Liver (tissue), 8 donors: ENCODE measurements at regions not wholly inside any gene's neighbourhood (a gene's known extent, or its start where the extent isn't known, plus 50 kb on each side); places are given as distances from the start of the nearest gene placed in this dataset.

ENCODE experiments used
- DNase-seq: peaks from one replicate; pipeline ENCODE4 v3.0.0-alpha.2; 2017; ENCODE audit warnings: low spot score
- H3K27ac ChIP-seq, 2 donors: one replicate each; pipeline ENCODE4 v1.7.0; 2013; ENCODE audit warnings: inconsistent platforms in 2 of 2, low read length in 2 of 2, control low read depth in 1 of 2, low read depth in 1 of 2, mild to moderate bottlenecking in 1 of 2
- H3K27me3 ChIP-seq, 4 donors: one replicate each; pipeline versions ENCODE4 v1.6.1 to v1.7.0; 2013; ENCODE audit warnings: low read length in 3 of 4, inconsistent platforms in 1 of 4, mild to moderate bottlenecking in 1 of 4, moderate library complexity in 1 of 4; ENCODE audit not compliant: control insufficient read depth in 4 of 4, insufficient read depth in 4 of 4
- H3K36me3 ChIP-seq, 4 donors: one replicate each; pipeline versions ENCODE4 v1.6.1 to v1.7.0; 2013; ENCODE audit warnings: low read length in 3 of 4, mild to moderate bottlenecking in 3 of 4, low read depth in 1 of 4, moderate library complexity in 1 of 4; ENCODE audit not compliant: control insufficient read depth in 4 of 4, insufficient read depth in 3 of 4
- H3K4me1 ChIP-seq, 4 donors: one replicate each; pipeline versions ENCODE4 v1.6.1 to v1.7.0; 2013; ENCODE audit warnings: low read length in 3 of 4, mild to moderate bottlenecking in 3 of 4, moderate library complexity in 1 of 4; ENCODE audit not compliant: control insufficient read depth in 4 of 4, insufficient read depth in 4 of 4
- H3K4me3 ChIP-seq, 3 donors: one replicate each; pipeline versions ENCODE4 v1.6.1 to v1.7.0; 2013; ENCODE audit warnings: low read length in 3 of 3, control low read depth in 1 of 3, low read depth in 1 of 3, mild to moderate bottlenecking in 1 of 3
- H3K9ac ChIP-seq, 2 donors: one replicate each; pipeline ENCODE4 v1.7.0; 2013; ENCODE audit warnings: low read length in 2 of 2, mild to moderate bottlenecking in 2 of 2, moderate library complexity in 2 of 2, control low read depth in 1 of 2, low read depth in 1 of 2
- H3K9me3 ChIP-seq, 4 donors: one replicate each; pipeline versions ENCODE4 v1.6.1 to v1.7.0; 2013; ENCODE audit warnings: low read length in 3 of 4; ENCODE audit not compliant: control insufficient read depth in 4 of 4
- ATF3 ChIP-seq: IDR thresholded peaks from 2 replicates; pipeline ENCODE4 v1.6.1; 2016; ENCODE audit warnings: antibody characterized with exemption
- CTCF ChIP-seq: fragments of 150-350 bp; IDR thresholded peaks from 2 replicates; pipeline ENCODE4 v1.5.1; 2017; ENCODE audit warnings: improper control_type of control experiment, low read depth, low read length; ENCODE audit not compliant: missing input control
- EGR1 ChIP-seq, 2 donors: IDR thresholded peaks; 2 replicates each; pipeline ENCODE4 v1.6.1; 2016 to 2018; ENCODE audit warnings: antibody characterized with exemption in 2 of 2, low read depth in 2 of 2
- FOXA1 ChIP-seq: IDR thresholded peaks from 2 replicates; pipeline ENCODE4 v1.6.1; 2016; ENCODE audit warnings: antibody characterized with exemption
- FOXA2 ChIP-seq: IDR thresholded peaks from 2 replicates; pipeline ENCODE4 v1.6.1; 2016; ENCODE audit warnings: antibody characterized with exemption
- GABPA ChIP-seq, 2 donors: IDR thresholded peaks in 1 of 2; conservative IDR thresholded peaks in 1 of 2; 2 replicates each; pipeline ENCODE4 v1.6.1; 2016; ENCODE audit warnings: antibody characterized with exemption in 2 of 2, mild to moderate bottlenecking in 1 of 2, moderate library complexity in 1 of 2
- HNF4A ChIP-seq, 2 donors: conservative IDR thresholded peaks; 2 replicates each; pipeline ENCODE4 v1.6.1; 2016; ENCODE audit warnings: antibody characterized with exemption in 2 of 2, mild to moderate bottlenecking in 2 of 2
- HNF4G ChIP-seq: IDR thresholded peaks from 2 replicates; pipeline ENCODE4 v1.6.1; 2016; ENCODE audit warnings: antibody characterized with exemption
- JUND ChIP-seq, 2 donors: IDR thresholded peaks; 2 replicates each; pipeline ENCODE4 v1.6.1; 2016; ENCODE audit warnings: antibody characterized with exemption in 2 of 2
- MAX ChIP-seq: IDR thresholded peaks from 2 replicates; pipeline ENCODE4 v1.6.1; 2016; ENCODE audit warnings: antibody characterized with exemption
- NR2F2 ChIP-seq: IDR thresholded peaks from 2 replicates; pipeline ENCODE4 v1.6.1; 2016; ENCODE audit warnings: antibody characterized with exemption
- RAD21 ChIP-seq, 2 donors: IDR thresholded peaks; 2 replicates each; pipeline ENCODE4 v1.6.1; 2016; ENCODE audit warnings: antibody characterized with exemption in 2 of 2, mild to moderate bottlenecking in 2 of 2
- REST ChIP-seq: IDR thresholded peaks from 2 replicates; pipeline ENCODE4 v1.6.1; 2016; ENCODE audit warnings: antibody characterized with exemption, mild to moderate bottlenecking
- SP1 ChIP-seq: IDR thresholded peaks from 2 replicates; pipeline ENCODE4 v1.6.1; 2018; ENCODE audit warnings: antibody characterized with exemption, mild to moderate bottlenecking
- TAF1 ChIP-seq: conservative IDR thresholded peaks from 2 replicates; pipeline ENCODE4 v1.6.1; 2016; ENCODE audit warnings: antibody characterized with exemption, mild to moderate bottlenecking
- YY1 ChIP-seq: IDR thresholded peaks from 2 replicates; pipeline ENCODE4 v1.6.1; 2016; ENCODE audit warnings: antibody characterized with exemption, mild to moderate bottlenecking
- ZBTB33 ChIP-seq: IDR thresholded peaks from 2 replicates; pipeline ENCODE4 v1.6.1; 2016; ENCODE audit warnings: antibody characterized with exemption
- WGBS: extraction: QIAGEN DNeasy Blood & Tissue Kit; methylation state at CpG from one replicate; pipeline ENCODE4 v1.1.7; 2013; 5-methylcytosine and 5-hydroxymethylcytosine counted together
- donor health status: healthy.
- donor health status: healthy.
- donor health status: healthy.
- donor health status: healthy.
- donor health status: healthy.

- H3K36me3 ChIP-seq, result no peaks in the 10 kb centered on the region
- no peak overlapping the region for H3K27ac ChIP-seq
- H3K9ac ChIP-seq, result no peak overlapping the region
- H3K4me3 ChIP-seq, result no peak overlapping the region
- no peaks in the 10 kb centered on the region for H3K27me3 ChIP-seq
- H3K4me1 ChIP-seq, result no peaks in the 10 kb centered on the region
- TF ChIP-seq FOXA2, result no peak
- no peak for TF ChIP-seq FOXA1
- TF ChIP-seq ZBTB33, result no peak
- TF ChIP-seq TAF1, result no peak
- TF ChIP-seq MAX, result no peak
- no peak for TF ChIP-seq REST
- no peak for TF ChIP-seq GABPA (IDR thresholded peaks at IDR 0.05 in 1 of 2, conservative IDR thresholded peaks at IDR 0.05 in 1 of 2)
- no peak for TF ChIP-seq NR2F2
- TF ChIP-seq HNF4G, result no peak
- no peak for TF ChIP-seq JUND (IDR thresholded peaks at IDR 0.05)
- TF ChIP-seq YY1, result no peak
- TF ChIP-seq HNF4A (conservative IDR thresholded peaks at IDR 0.05), result no peak
- no peak for TF ChIP-seq SP1
- TF ChIP-seq EGR1 (IDR thresholded peaks at IDR 0.05; ENCODE audit: low read depth in 2 of 2), result no peak
- no peak for DNase-seq
- 76% methylated on average over 2 of the region's 2 CpGs for WGBS
- H3K9me3 ChIP-seq, result no peaks in the 10 kb centered on the region
Observed at GRCh38 chr4:65983061-65983460, 312.8 kb upstream of the EPHA5 start.

- H3K27ac ChIP-seq, result no peak overlapping the region
- no peaks in the 10 kb centered on the region for H3K4me1 ChIP-seq
- H3K4me3 ChIP-seq, result no peak overlapping the region
- WGBS, result 77% methylated on average over 2 of the region's 2 CpGs
- H3K36me3 ChIP-seq, result no peaks in the 10 kb centered on the region
- H3K27me3 ChIP-seq, result no peaks in the 10 kb centered on the region
- DNase-seq, result no peak
- H3K9me3 ChIP-seq, result peaks cover 0 to 6% (median 3%) of the 10 kb centered on the region in 4 donors
- no peak overlapping the region for H3K9ac ChIP-seq
- TF ChIP-seq REST, result no peak
- TF ChIP-seq MAX, result no peak
- TF ChIP-seq EGR1 (IDR thresholded peaks at IDR 0.05; ENCODE audit: low read depth in 2 of 2), result no peak
- TF ChIP-seq HNF4G, result no peak
- no peak for TF ChIP-seq NR2F2
- TF ChIP-seq JUND (IDR thresholded peaks at IDR 0.05), result no peak
- TF ChIP-seq TAF1, result no peak
- no peak for TF ChIP-seq FOXA2
- TF ChIP-seq ATF3, result no peak
- TF ChIP-seq HNF4A (conservative IDR thresholded peaks at IDR 0.05), result no peak
- TF ChIP-seq SP1, result no peak
- no peak for TF ChIP-seq ZBTB33
- no peak for TF ChIP-seq RAD21 (IDR thresholded peaks at IDR 0.05)
- TF ChIP-seq YY1, result no peak
- TF ChIP-seq FOXA1, result no peak
- TF ChIP-seq GABPA (IDR thresholded peaks at IDR 0.05 in 1 of 2, conservative IDR thresholded peaks at IDR 0.05 in 1 of 2), result no peak
- no peak for TF ChIP-seq CTCF
Observed at GRCh38 chr4:65976287-65976686, 306.0 kb upstream of the EPHA5 start.
